ENCODE measurements at regions not wholly inside any gene's neighbourhood (a gene's known extent, or its start where the extent isn't known, plus 50 kb on each side); places are given as distances from the start of the nearest gene placed in this dataset.

DNA sequence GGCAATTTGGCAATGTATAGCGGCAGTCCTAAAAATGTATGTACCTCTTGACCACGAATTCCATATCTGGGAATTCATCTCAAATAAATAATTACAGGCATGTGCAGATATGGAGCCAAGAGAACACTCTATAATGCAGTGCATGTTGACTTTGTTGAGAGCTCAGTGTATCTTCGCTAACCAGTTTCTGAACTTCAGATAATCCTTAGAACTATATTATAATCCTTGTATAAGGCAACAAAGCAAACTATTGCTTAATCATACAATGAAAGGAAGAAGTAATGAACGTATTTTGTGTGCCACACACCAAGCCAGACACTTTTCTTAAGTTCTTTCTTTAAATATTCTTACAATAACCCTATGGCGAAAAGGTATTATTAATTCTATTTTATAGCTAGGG is 168.5 kb downstream of the SMIM20 start:
- Histone ChIP-seq H3K36me3 (replicated peaks in 1 of 2) (no peaks in the 10 kb centered on the region), H3K27ac (no peak overlapping the region), H3K4me3 (no peak overlapping the region), H3K27me3 (peaks cover 6% of the 10 kb centered on the region), H3K9me3 (replicated peaks in 1 of 3) (no peaks in the 10 kb centered on the region), H3K4me1 (replicated peaks in 1 of 2) (peaks cover 0 to 16% of the 10 kb centered on the region in 2 donors)
- TF ChIP-seq, protein P1, sequence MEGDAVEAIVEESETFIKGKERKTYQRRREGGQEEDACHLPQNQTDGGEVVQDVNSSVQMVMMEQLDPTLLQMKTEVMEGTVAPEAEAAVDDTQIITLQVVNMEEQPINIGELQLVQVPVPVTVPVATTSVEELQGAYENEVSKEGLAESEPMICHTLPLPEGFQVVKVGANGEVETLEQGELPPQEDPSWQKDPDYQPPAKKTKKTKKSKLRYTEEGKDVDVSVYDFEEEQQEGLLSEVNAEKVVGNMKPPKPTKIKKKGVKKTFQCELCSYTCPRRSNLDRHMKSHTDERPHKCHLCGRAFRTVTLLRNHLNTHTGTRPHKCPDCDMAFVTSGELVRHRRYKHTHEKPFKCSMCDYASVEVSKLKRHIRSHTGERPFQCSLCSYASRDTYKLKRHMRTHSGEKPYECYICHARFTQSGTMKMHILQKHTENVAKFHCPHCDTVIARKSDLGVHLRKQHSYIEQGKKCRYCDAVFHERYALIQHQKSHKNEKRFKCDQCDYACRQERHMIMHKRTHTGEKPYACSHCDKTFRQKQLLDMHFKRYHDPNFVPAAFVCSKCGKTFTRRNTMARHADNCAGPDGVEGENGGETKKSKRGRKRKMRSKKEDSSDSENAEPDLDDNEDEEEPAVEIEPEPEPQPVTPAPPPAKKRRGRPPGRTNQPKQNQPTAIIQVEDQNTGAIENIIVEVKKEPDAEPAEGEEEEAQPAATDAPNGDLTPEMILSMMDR (IDR thresholded peaks at IDR 0.05): no peak
- no peak for TF ChIP-seq POLR2A (IDR thresholded peaks at IDR 0.05)
- DNase-seq: no peak
- 50 to 61% (median 57%) methylated on average over 5 of the region's 5 CpGs for WGBS, 4 donors
- intact Hi-C loops (cut with DNase I): loop anchor here (10.0 kb wide), 3 partner anchors 232 to 332 kb away; no protein-coding TSS in a partner anchor

DNA sequence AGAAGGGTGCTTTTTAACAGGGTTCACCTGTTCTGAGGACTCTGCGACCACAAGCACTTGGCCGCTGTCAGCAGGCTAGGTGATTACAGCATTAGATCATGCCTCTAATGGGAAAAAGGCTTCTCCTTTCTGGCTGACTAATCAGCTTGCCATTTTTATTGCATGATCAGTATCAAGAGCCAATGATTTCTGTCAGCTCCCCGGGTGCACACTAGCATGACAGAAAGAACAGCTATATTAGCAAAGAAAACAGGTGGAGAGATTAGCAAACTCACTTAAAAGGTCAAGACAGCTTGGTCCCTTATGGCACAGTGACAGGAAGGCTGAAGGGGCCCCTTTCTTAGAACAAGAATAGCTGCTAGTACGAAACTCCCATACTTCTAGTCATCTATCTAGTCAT is 170.0 kb downstream of the SMIM20 start:
- Histone ChIP-seq H3K9me3 (replicated peaks in 1 of 3) (no peaks in the 10 kb centered on the region), H3K27me3 (peaks cover 6% of the 10 kb centered on the region), H3K27ac (no peak overlapping the region), H3K36me3 (replicated peaks in 1 of 2) (no peaks in the 10 kb centered on the region), H3K4me1 (replicated peaks in 1 of 2) (peaks cover 0 to 16% of the 10 kb centered on the region in 2 donors), H3K4me3 (no peak overlapping the region)
- TF ChIP-seq, protein P1 (IDR thresholded peaks at IDR 0.05): no peak
- TF ChIP-seq POLR2A (IDR thresholded peaks at IDR 0.05): no peak
- 63 to 69% (median 68%) methylated on average over 4 of the region's 4 CpGs for WGBS, 4 donors
- DNase-seq: peak in 1 of 7 donors; percentile 55
- intact Hi-C loops (cut with DNase I): loop anchor here (10.0 kb wide), 3 partner anchors 231 to 331 kb away; no protein-coding TSS in a partner anchor

DNA sequence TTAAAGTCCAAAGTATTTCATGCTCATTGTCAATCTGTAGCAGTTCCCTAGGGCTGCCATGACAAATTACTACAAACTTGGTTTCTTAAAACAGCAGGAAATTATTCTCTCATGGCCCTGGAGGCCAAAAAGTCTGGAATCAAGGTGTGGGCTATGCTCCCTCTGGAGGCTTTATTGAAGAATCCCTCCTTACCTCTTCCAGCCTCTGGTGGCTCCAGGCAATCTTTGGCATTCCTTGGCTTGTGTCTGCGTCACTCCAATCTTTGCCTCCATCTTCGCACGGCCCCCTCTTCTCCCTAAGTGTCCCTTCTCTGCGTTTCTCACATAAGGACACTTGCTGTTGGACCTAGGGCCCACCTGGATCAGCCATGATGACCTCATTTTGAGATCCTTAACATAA is 170.4 kb downstream of the SMIM20 start:
- Histone ChIP-seq H3K27me3 (peaks cover 6% of the 10 kb centered on the region), H3K4me1 (replicated peaks in 1 of 2) (peaks cover 0 to 16% of the 10 kb centered on the region in 2 donors), H3K36me3 (replicated peaks in 1 of 2) (no peaks in the 10 kb centered on the region), H3K4me3 (no peak overlapping the region), H3K27ac (no peak overlapping the region), H3K9me3 (replicated peaks in 1 of 3) (no peaks in the 10 kb centered on the region)
- intact Hi-C loops (cut with DNase I): loop anchor here (10.0 kb wide), 3 partner anchors 230 to 330 kb away; no protein-coding TSS in a partner anchor
- WGBS, 4 donors: 84 to 90% (median 89%) methylated on average over 4 of the region's 4 CpGs
- TF ChIP-seq, protein P1 (IDR thresholded peaks at IDR 0.05): no peak
- TF ChIP-seq POLR2A (IDR thresholded peaks at IDR 0.05): no peak
- DNase-seq: no peak

DNA sequence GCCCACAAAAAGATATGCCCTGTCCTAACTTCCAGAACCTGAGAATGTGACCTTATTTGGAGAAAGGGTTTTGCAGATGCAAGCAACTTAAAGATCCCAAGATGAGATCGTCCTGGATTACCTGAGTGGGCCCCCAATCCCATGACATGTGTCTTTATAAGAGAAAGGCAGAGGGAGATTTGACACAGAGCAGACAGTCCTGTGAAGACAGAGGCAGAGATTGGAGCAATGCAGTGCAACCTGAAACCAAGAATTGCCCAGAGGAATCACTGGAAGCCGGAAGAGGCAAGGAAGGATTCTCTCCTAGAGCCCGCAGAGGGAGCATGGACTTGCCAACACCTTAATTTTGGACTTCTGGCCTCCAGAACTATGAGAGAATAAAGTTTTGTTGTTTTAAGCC is 171.5 kb downstream of the SMIM20 start:
- Histone ChIP-seq H3K27me3 (peaks cover 6% of the 10 kb centered on the region), H3K4me3 (no peak overlapping the region), H3K4me1 (replicated peaks in 1 of 2) (peaks cover 0 to 16% of the 10 kb centered on the region in 2 donors), H3K9me3 (replicated peaks in 1 of 3) (peaks cover 0 to 3% (median 0%) of the 10 kb centered on the region in 3 donors), H3K27ac (no peak overlapping the region), H3K36me3 (replicated peaks in 1 of 2) (no peaks in the 10 kb centered on the region)
- DNase-seq: no peak
- TF ChIP-seq POLR2A (IDR thresholded peaks at IDR 0.05): no peak
- TF ChIP-seq, protein P1 (IDR thresholded peaks at IDR 0.05): no peak
- intact Hi-C loops (cut with DNase I): loop anchor here (10.0 kb wide), 3 partner anchors 229 to 329 kb away; no protein-coding TSS in a partner anchor
- WGBS, 4 donors: 55 to 68% (median 63%) methylated on average over 3 of the region's 3 CpGs
